HepG2 (cell line): ENCODE measurements at regions not wholly inside any gene's neighbourhood (a gene's known extent, or its start where the extent isn't known, plus 50 kb on each side); places are given as distances from the start of the nearest gene placed in this dataset.
A peak's percentile ranks its signal among the peaks of the same experiment; 100 is the strongest.

ENCODE experiments used
- ASH2L ChIP-seq: fragments of 300-600, 200-600 bp; sonication (generic); IDR thresholded peaks from 2 replicates; pipeline ENCODE4 v1.7.0; 2017; ENCODE audit warnings: low read depth, mild to moderate bottlenecking, moderate library complexity, mixed read lengths, low read length; ENCODE audit not compliant: insufficient read length
- BRCA1 ChIP-seq: sonication (generic); formaldehyde crosslinking; IDR thresholded peaks from 2 replicates; pipeline ENCODE4 v1.4.0; 2020; ENCODE audit warnings: missing genetic modification reagents
- BRD4 ChIP-seq: sonication (generic); formaldehyde crosslinking; IDR thresholded peaks from 2 replicates; pipeline ENCODE4 v1.4.0; 2020; ENCODE audit warnings: missing genetic modification reagents
- CHD2 ChIP-seq: IDR thresholded peaks from 2 replicates; pipeline ENCODE4 v1.6.1; 2011; ENCODE audit warnings: low read depth, low read length, improper control_type of control experiment
- DNMT1 ChIP-seq: sonication (generic); formaldehyde crosslinking; IDR thresholded peaks from 2 replicates; pipeline ENCODE4 v1.5.1; 2020; ENCODE audit warnings: mild to moderate bottlenecking, missing genetic modification reagents
- DNMT3B ChIP-seq: conservative IDR thresholded peaks from 2 replicates; pipeline ENCODE4 v1.6.1; 2016; ENCODE audit warnings: missing biosample characterization, control low read depth
- HES4 ChIP-seq: sonication (generic); formaldehyde crosslinking; IDR thresholded peaks from 2 replicates; pipeline ENCODE4 v1.9.0; 2021; ENCODE audit warnings: mild to moderate bottlenecking, missing genetic modification reagents, borderline replicate concordance
- HOXA7 ChIP-seq: sonication (generic); formaldehyde crosslinking; IDR thresholded peaks from 2 replicates; pipeline ENCODE4 v1.8.1; 2022; ENCODE audit warnings: mild to moderate bottlenecking, missing genetic modification reagents, moderate library complexity
- KLF12 ChIP-seq: sonication (generic); formaldehyde crosslinking; IDR thresholded peaks from 2 replicates; pipeline ENCODE4 v1.4.0; 2020; ENCODE audit warnings: missing genetic modification reagents, borderline replicate concordance
- MEIS1 ChIP-seq: sonication (generic); formaldehyde crosslinking; IDR thresholded peaks from 2 replicates; pipeline ENCODE4 v1.9.0; 2021; ENCODE audit warnings: mild to moderate bottlenecking, missing genetic modification reagents, moderate library complexity, borderline replicate concordance
- MIER3 ChIP-seq: IDR thresholded peaks from 2 replicates; pipeline ENCODE4 v1.6.1; 2016; ENCODE audit warnings: missing compliant biosample characterization, borderline replicate concordance
- RXRA ChIP-seq: sonication (generic); formaldehyde crosslinking; IDR thresholded peaks from 2 replicates; pipeline ENCODE4 v1.5.1; 2020; ENCODE audit warnings: missing genetic modification reagents
- SNAPC2 ChIP-seq: sonication (generic); formaldehyde crosslinking; IDR thresholded peaks from 2 replicates; pipeline ENCODE4 v1.8.1; 2022; ENCODE audit warnings: mild to moderate bottlenecking, missing genetic modification reagents
- TBX3 ChIP-seq: fragments of 450-650 bp; IDR thresholded peaks from 2 replicates; pipeline ENCODE4 v1.6.1; 2017; ENCODE audit warnings: antibody characterized with exemption, mild to moderate bottlenecking, inconsistent platforms, borderline replicate concordance
- TFDP2 ChIP-seq: sonication (generic); formaldehyde crosslinking; IDR thresholded peaks from 2 replicates; pipeline ENCODE4 v1.4.0; 2020; ENCODE audit warnings: missing genetic modification reagents
- ZNF180 ChIP-seq: sonication (generic); formaldehyde crosslinking; IDR thresholded peaks from 2 replicates; pipeline ENCODE4 v1.4.0; 2020; ENCODE audit warnings: low read depth, missing genetic modification reagents, borderline replicate concordance
- ZNF230 ChIP-seq: sonication (generic); formaldehyde crosslinking; IDR thresholded peaks from 2 replicates; pipeline ENCODE4 v1.4.0; 2020; ENCODE audit warnings: mild to moderate bottlenecking, missing genetic modification reagents
- ZNF775 ChIP-seq: sonication (generic); formaldehyde crosslinking; IDR thresholded peaks from 2 replicates; pipeline ENCODE4 v1.4.0; 2020; ENCODE audit warnings: missing genetic modification reagents, mild to moderate bottlenecking, moderate library complexity, borderline replicate concordance
- ZNF788 ChIP-seq: sonication (generic); formaldehyde crosslinking; IDR thresholded peaks from 2 replicates; pipeline ENCODE4 v1.5.0; 2020; ENCODE audit warnings: mild to moderate bottlenecking, missing genetic modification reagents, borderline replicate concordance
- TF ChIP-seq, protein P1 (sequence below): sonication (generic); formaldehyde crosslinking; IDR thresholded peaks from one replicate; pipeline ENCODE4 v1.5.1; 2020; ENCODE audit warnings: mild to moderate bottlenecking, missing genetic modification reagents; ENCODE audit errors: not compliant biosample characterization

DNA sequence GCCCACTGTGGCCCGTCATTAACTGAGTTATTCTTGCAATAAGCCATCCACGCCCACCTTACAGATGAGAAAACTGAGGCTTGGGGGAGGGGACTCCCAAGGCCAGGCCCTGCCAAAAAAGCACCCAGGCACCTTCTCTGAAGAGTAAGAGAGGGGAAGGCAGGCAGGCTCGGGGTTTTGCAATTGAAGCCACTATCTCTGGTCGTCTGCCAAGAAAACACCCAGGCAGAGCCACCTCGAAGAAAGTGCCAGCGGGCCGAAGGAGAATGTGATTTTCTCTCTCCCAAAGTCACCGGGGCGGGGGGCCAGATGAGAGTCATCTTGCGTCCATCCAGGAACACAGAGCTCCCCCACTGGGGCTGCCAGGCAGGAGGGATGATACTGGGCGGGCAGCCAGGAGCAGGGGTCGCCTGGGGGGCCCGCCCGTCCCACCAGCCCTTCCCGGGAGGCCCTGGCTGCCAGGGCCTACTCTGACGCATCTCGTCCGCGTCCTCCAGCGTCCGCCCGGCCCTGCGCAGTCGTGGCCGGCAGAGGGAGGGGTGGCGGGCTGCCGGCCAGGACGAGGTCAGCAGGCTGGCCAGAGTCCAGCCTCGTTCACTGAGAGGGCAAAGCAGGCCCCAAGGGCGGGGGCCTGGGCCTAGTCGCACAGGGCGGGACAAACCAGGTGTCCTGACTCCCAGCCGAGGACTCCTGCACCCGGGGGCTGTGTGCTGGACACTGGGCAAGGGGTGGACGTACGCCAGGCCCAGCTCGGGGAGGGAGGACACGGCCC, 74.3 kb downstream of the RFLNA start (continued):
- TF ChIP-seq ZNF180 (CRISPR knock-in tag) (no peak), ZNF230 (CRISPR knock-in tag) (0 out of 2 replicates have a peak, but pooled peaks have one; percentile 69), BRD4 (CRISPR knock-in tag) (no peak), BRCA1 (CRISPR knock-in tag) (no peak), ZNF775 (CRISPR knock-in tag) (no peak), SNAPC2 (no peak), TFDP2 (CRISPR knock-in tag) (peak; percentile 58; the same call in 1 of the 2 replicates), HES4 (CRISPR knock-in tag) (no peak), DNMT1 (CRISPR knock-in tag) (no peak), MEIS1 (CRISPR knock-in tag) (peak; percentile 25; the same call in 1 of the 2 replicates), DNMT3B (no peak), RXRA (peak; percentile 88), TBX3 (no peak), KLF12 (CRISPR knock-in tag) (peak; percentile 97; the same call in 1 of the 2 replicates), HOXA7 (CRISPR knock-in tag) (no peak), ZNF788 (peak; percentile 88; the same call in 1 of the 2 replicates), CHD2 (no peak), ASH2L (peak; percentile 59), MIER3 (CRISPR knock-in tag) (no peak)
- TF ChIP-seq, protein P1, sequence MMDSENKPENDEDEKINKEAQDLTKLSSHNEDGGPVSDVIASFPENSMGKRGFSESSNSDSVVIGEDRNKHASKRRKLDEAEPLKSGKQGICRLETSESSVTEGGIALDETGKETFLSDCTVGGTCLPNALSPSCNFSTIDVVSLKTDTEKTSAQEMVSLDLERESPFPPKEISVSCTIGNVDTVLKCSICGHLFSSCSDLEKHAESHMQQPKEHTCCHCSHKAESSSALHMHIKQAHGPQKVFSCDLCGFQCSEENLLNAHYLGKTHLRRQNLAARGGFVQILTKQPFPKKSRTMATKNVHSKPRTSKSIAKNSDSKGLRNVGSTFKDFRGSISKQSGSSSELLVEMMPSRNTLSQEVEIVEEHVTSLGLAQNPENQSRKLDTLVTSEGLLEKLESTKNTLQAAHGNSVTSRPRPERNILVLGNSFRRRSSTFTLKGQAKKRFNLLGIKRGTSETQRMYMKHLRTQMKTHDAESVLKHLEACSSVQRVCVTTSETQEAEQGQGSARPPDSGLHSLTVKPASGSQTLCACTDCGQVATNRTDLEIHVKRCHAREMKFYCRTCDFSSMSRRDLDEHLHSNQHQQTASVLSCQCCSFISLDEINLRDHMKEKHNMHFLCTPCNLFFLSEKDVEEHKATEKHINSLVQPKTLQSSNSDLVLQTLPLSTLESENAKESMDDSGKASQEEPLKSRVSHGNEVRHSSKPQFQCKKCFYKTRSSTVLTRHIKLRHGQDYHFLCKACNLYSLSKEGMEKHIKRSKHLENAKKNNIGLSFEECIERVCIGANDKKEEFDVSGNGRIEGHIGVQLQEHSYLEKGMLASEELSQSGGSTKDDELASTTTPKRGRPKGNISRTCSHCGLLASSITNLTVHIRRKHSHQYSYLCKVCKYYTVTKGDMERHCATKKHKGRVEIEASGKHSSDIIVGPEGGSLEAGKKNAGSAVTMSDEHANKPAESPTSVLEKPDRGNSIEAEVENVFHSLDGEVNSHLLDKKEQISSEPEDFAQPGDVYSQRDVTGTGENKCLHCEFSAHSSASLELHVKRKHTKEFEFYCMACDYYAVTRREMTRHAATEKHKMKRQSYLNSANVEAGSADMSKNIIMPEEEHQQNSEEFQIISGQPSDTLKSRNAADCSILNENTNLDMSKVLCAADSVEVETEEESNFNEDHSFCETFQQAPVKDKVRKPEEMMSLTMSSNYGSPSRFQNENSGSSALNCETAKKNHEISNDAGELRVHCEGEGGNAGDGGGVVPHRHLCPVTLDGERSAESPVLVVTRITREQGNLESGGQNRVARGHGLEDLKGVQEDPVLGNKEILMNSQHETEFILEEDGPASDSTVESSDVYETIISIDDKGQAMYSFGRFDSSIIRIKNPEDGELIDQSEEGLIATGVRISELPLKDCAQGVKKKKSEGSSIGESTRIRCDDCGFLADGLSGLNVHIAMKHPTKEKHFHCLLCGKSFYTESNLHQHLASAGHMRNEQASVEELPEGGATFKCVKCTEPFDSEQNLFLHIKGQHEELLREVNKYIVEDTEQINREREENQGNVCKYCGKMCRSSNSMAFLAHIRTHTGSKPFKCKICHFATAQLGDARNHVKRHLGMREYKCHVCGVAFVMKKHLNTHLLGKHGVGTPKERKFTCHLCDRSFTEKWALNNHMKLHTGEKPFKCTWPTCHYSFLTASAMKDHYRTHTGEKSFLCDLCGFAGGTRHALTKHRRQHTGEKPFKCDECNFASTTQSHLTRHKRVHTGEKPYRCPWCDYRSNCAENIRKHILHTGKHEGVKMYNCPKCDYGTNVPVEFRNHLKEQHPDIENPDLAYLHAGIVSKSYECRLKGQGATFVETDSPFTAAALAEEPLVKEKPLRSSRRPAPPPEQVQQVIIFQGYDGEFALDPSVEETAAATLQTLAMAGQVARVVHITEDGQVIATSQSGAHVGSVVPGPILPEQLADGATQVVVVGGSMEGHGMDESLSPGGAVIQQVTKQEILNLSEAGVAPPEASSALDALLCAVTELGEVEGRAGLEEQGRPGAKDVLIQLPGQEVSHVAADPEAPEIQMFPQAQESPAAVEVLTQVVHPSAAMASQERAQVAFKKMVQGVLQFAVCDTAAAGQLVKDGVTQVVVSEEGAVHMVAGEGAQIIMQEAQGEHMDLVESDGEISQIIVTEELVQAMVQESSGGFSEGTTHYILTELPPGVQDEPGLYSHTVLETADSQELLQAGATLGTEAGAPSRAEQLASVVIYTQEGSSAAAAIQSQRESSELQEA (CRISPR knock-in tag): no peak
